BLaER1 (cell line): ENCODE measurements at regions not wholly inside any gene's neighbourhood (a gene's known extent, or its start where the extent isn't known, plus 50 kb on each side); places are given as distances from the start of the nearest gene placed in this dataset.

Source experiments
- H3K27ac ChIP-seq: shearing (Covaris generic); formaldehyde crosslinking; 2 replicates; pipeline ENCODE4 v1.8.1; 2022
- H3K27me3 ChIP-seq: shearing (Covaris generic); formaldehyde crosslinking; 2 replicates; pipeline ENCODE4 v1.8.1; 2022
- H3K36me3 ChIP-seq: shearing (Covaris generic); formaldehyde crosslinking; 2 replicates; pipeline ENCODE4 v1.8.1; 2022
- H3K4me1 ChIP-seq: shearing (Covaris generic); formaldehyde crosslinking; 2 replicates; pipeline ENCODE4 v1.8.1; 2022
- H3K4me2 ChIP-seq: shearing (Covaris generic); formaldehyde crosslinking; 2 replicates; pipeline ENCODE4 v1.8.1; 2022
- H3K4me3 ChIP-seq: shearing (Covaris generic); formaldehyde crosslinking; 2 replicates; pipeline ENCODE4 v1.8.1; 2022
- H3K9ac ChIP-seq: shearing (Covaris generic); formaldehyde crosslinking; 2 replicates; pipeline ENCODE4 v1.8.1; 2022
- H3K9me3 ChIP-seq: shearing (Covaris generic); formaldehyde crosslinking; 2 replicates; pipeline ENCODE4 v1.8.1; 2022
- H4K20me1 ChIP-seq: shearing (Covaris generic); formaldehyde crosslinking; 2 replicates; pipeline ENCODE4 v1.8.1; 2022
- Cebpa-rat ChIP-seq: shearing (Covaris generic); IDR thresholded peaks from 2 replicates; pipeline ENCODE4 v1.8.1; 2022

GRCh38 chr9:89844535-89844934, 239.7 kb downstream of the GADD45G start:
- no peaks in the 10 kb centered on the region for H4K20me1 ChIP-seq
- peaks cover 6% of the 10 kb centered on the region; the same call in 1 of the 2 replicates for H3K4me1 ChIP-seq
- H3K4me2 ChIP-seq = no peak overlapping the region
- no peak for TF ChIP-seq Cebpa-rat
- no peak overlapping the region for H3K27ac ChIP-seq
- no peaks in the 10 kb centered on the region for H3K27me3 ChIP-seq
- no peak overlapping the region for H3K9ac ChIP-seq
- no peak overlapping the region for H3K4me3 ChIP-seq
- no peaks in the 10 kb centered on the region for H3K9me3 ChIP-seq
- H3K36me3 ChIP-seq = no peaks in the 10 kb centered on the region

GRCh38 chr9:89845321-89845720, 240.5 kb downstream of the GADD45G start:
- Histone ChIP-seq H3K27me3 (no peaks in the 10 kb centered on the region), H3K27ac (no peak overlapping the region), H3K36me3 (no peaks in the 10 kb centered on the region), H3K4me1 (peaks cover 10% of the 10 kb centered on the region; the same call in 1 of the 2 replicates), H4K20me1 (no peaks in the 10 kb centered on the region), H3K9me3 (no peaks in the 10 kb centered on the region), H3K9ac (no peak overlapping the region), H3K4me3 (no peak overlapping the region), H3K4me2 (no peak overlapping the region)
- no peak for TF ChIP-seq Cebpa-rat

GRCh38 chr9:89845862-89846261, 241.1 kb downstream of the GADD45G start:
- Histone ChIP-seq H3K27me3 (no peaks in the 10 kb centered on the region), H4K20me1 (no peaks in the 10 kb centered on the region), H3K4me1 (peaks cover 10% of the 10 kb centered on the region; the same call in 1 of the 2 replicates), H3K9ac (no peak overlapping the region), H3K27ac (no peak overlapping the region), H3K4me2 (no peak overlapping the region), H3K36me3 (no peaks in the 10 kb centered on the region), H3K9me3 (no peaks in the 10 kb centered on the region), H3K4me3 (no peak overlapping the region)
- TF ChIP-seq Cebpa-rat = no peak

- Histone ChIP-seq H3K4me2 (no peak overlapping the region), H4K20me1 (no peaks in the 10 kb centered on the region), H3K27ac (no peak overlapping the region), H3K36me3 (no peaks in the 10 kb centered on the region), H3K27me3 (no peaks in the 10 kb centered on the region), H3K9me3 (no peaks in the 10 kb centered on the region), H3K9ac (no peak overlapping the region), H3K4me3 (no peak overlapping the region), H3K4me1 (peaks cover 10% of the 10 kb centered on the region; the same call in 1 of the 2 replicates)
- no peak for TF ChIP-seq Cebpa-rat
Observed at GRCh38 chr9:89848060-89849040, 243.5 kb downstream of the GADD45G start.

GRCh38 chr9:89849096-89849495, 244.3 kb downstream of the GADD45G start:
- no peak overlapping the region for H3K4me3 ChIP-seq
- no peak overlapping the region for H3K4me2 ChIP-seq
- no peaks in the 10 kb centered on the region for H3K36me3 ChIP-seq
- peaks cover 10% of the 10 kb centered on the region; the same call in 1 of the 2 replicates for H3K4me1 ChIP-seq
- H4K20me1 ChIP-seq = no peaks in the 10 kb centered on the region
- no peaks in the 10 kb centered on the region for H3K9me3 ChIP-seq
- H3K9ac ChIP-seq = no peak overlapping the region
- TF ChIP-seq Cebpa-rat = no peak
- no peak overlapping the region for H3K27ac ChIP-seq
- no peaks in the 10 kb centered on the region for H3K27me3 ChIP-seq

GRCh38 chr9:89850153-89850552, 245.3 kb downstream of the GADD45G start:
- Histone ChIP-seq H3K27me3 (no peaks in the 10 kb centered on the region), H4K20me1 (no peaks in the 10 kb centered on the region)
- TF ChIP-seq Cebpa-rat = no peak

GRCh38 chr9:89850631-89851325, 246.0 kb downstream of the GADD45G start:
- H3K27me3 ChIP-seq = no peaks in the 10 kb centered on the region
- no peaks in the 10 kb centered on the region for H3K9me3 ChIP-seq
- H3K36me3 ChIP-seq = no peaks in the 10 kb centered on the region
- H3K4me2 ChIP-seq = no peak overlapping the region
- H3K4me3 ChIP-seq = no peak overlapping the region
- no peak for TF ChIP-seq Cebpa-rat
- no peak overlapping the region for H3K9ac ChIP-seq
- H4K20me1 ChIP-seq = no peaks in the 10 kb centered on the region
- H3K4me1 ChIP-seq = peaks cover 10% of the 10 kb centered on the region; the same call in 1 of the 2 replicates
- no peak overlapping the region for H3K27ac ChIP-seq

More at GRCh38 chr9:89850153-89850552, 245.3 kb downstream of the GADD45G start:
- no peak overlapping the region for H3K4me2 ChIP-seq
- H3K4me1 ChIP-seq = peaks cover 10% of the 10 kb centered on the region; the same call in 1 of the 2 replicates
- H3K4me3 ChIP-seq = no peak overlapping the region
- H3K9me3 ChIP-seq = no peaks in the 10 kb centered on the region
- H3K36me3 ChIP-seq = no peaks in the 10 kb centered on the region
- H3K27ac ChIP-seq = no peak overlapping the region
- no peak overlapping the region for H3K9ac ChIP-seq

GRCh38 chr9:89853161-89853560, 248.3 kb downstream of the GADD45G start:
- Histone ChIP-seq H4K20me1 (no peaks in the 10 kb centered on the region), H3K27me3 (no peaks in the 10 kb centered on the region), H3K4me2 (no peak overlapping the region), H3K4me1 (peaks cover 17% of the 10 kb centered on the region), H3K9me3 (no peaks in the 10 kb centered on the region), H3K9ac (no peak overlapping the region), H3K27ac (no peak overlapping the region), H3K4me3 (no peak overlapping the region), H3K36me3 (no peaks in the 10 kb centered on the region)
- no peak for TF ChIP-seq Cebpa-rat

GRCh38 chr9:89853931-89854330, 249.1 kb downstream of the GADD45G start:
- Histone ChIP-seq H3K27me3 (no peaks in the 10 kb centered on the region), H3K9ac (no peak overlapping the region), H3K4me2 (no peak overlapping the region), H3K27ac (no peak overlapping the region), H3K4me3 (no peak overlapping the region), H3K9me3 (no peaks in the 10 kb centered on the region), H3K36me3 (no peaks in the 10 kb centered on the region), H4K20me1 (no peaks in the 10 kb centered on the region), H3K4me1 (peaks cover 12% of the 10 kb centered on the region)
- TF ChIP-seq Cebpa-rat = no peak
